Colon (tissue), 2 donors: ENCODE measurements at regions not wholly inside any gene's neighbourhood (a gene's known extent, or its start where the extent isn't known, plus 50 kb on each side); places are given as distances from the start of the nearest gene placed in this dataset.
"Not testable (repeated sequence)": the region's sequence is repeated elsewhere in the genome, so short reads cannot be mapped to it uniquely, and the experiment has no call there.

Experiments used
- FAIRE-seq: peaks from 2 replicates; lab custom pipeline; 2012; peaks lifted over from hg19 to GRCh38; lab: Jason Lieb, UNC
- donor health status: control.
- donor health status: control.

DNA sequence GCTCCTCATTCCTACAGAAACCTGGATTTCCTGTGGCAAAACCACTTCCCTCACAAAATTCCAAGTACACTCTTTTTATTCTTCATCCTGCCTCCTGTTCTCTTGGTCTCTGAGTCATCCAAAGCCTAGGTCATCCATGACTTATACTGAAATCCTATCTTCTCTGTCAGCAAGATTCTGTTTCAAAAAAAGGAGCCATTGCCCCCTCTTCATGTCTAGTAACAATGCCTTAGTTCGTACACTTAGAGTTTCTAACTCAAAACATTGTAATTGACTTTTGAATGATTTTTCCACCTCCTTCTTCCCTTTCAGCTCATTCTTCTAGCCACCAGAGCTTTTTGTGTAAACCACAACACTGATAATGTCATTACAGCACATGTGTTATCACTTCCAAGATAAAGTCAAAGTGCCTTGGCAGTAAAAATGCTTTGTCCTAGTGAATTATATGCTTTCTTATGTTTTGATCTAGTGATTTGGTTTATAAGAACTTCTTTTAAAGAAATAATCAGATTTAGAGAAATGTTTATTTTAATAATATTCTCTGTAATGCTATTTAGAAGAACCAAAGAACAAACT lies 256.5 kb upstream of the NECTIN3 start:
- FAIRE-seq, result no peak

DNA sequence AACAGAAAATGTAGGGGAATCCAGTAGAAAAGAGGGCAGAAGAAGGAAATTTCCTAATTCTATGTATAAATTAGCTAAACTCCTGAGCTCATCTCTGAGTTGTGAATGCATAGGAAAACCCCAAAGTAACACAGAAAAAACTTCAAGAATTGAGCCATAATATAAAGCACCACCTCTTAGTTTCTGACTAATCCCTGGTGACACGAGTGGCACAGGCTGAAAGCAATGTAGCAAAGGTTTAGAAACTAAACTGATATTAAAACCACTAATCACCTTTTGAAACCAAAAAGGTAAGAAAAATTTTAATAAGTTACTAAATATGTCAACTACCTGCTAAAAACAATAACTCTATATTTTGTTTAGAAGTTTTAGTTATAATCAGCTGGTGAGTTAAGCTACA lies 255.6 kb upstream of the NECTIN3 start:
- no peak for FAIRE-seq

DNA sequence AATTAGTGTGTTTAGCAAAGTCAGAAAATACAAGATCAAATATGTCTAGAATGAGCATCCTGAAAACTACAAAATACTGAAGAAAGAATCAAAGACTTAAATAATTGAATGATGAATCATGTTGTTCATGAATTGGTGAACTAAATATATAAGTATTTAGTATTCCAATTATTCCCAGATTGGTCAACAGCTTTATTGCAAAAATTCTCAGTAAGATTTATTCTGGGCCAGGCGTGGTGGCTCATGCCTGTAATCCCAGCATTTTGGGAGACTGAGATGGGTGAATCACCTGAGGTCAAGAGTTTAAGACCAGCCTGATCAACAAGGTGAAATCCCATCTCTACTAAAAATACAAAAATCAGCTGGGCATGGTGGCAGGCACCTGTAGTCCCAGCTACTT lies 250.0 kb upstream of the NECTIN3 start:
- no peak for FAIRE-seq

- FAIRE-seq, result no peak
Measured at GRCh38 chr3:110822971-110823370, 248.6 kb upstream of the NECTIN3 start.

DNA sequence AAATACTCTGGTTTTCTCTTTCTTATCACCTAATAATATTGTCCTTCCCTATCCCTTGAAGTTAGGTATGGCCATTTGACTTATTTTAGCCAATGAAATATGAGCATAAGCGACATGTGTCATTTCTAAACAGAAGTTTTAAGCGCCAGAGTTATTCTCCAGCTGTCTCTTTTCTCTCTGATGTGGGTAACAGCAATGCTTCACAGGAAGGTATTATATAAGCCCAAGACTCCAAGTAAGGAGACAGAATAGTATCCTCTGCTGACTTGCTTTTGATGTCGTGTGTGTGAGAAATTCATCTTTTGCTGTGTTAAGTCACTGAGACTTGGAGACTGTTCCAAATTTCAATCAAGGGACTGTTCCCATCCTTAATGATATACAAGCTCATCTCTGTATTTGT lies 224.6 kb upstream of the NECTIN3 start:
- FAIRE-seq, result no peak

GRCh38 chr3:110849064-110849463 lies 222.6 kb upstream of the NECTIN3 start:
- FAIRE-seq, result no peak

- no peak for FAIRE-seq
Measured at GRCh38 chr3:110851736-110852135, 219.9 kb upstream of the NECTIN3 start.

DNA sequence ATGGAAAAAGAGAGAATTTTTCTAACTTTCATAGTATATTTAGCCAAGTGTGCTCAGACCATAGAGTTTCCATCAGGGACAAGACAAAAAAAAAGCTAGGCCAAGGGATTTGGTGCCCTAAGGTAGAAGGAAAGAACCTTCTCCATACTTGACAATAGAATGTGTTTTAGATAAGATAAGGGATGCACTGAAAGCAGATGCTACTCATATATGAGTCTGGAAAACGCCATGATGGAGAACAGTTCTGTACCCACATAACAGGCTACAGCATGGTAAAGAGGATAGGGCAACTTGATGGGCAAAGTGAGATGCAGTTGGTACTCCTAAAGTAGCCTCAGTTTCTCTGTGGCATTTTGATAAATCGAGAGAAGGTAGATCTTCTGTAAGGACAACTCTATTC lies 216.4 kb upstream of the NECTIN3 start:
- FAIRE-seq, result no peak

- FAIRE-seq, result no peak
Measured at GRCh38 chr3:110856916-110857315, 214.7 kb upstream of the NECTIN3 start.

- no peak for FAIRE-seq
Measured at GRCh38 chr3:110858549-110858948, 213.1 kb upstream of the NECTIN3 start.

DNA sequence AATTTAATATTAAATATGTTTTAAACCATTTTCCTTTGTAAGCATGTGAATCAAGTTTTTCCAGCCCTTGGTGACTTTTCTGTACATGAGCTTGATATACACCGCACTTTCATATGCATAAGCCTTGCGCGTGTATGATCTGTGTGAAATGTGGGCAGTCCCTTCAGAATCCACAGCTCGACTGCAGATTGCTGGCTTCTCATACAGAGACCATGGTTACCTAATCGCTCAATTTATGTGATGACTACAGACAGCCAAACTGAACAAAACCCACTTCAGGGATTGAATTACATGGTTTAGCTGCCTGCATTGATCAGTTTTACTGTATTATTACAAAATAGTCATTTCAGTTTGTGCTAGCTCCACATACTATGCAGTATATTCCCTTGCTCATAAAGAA lies 212.3 kb upstream of the NECTIN3 start:
- FAIRE-seq, result no peak

DNA sequence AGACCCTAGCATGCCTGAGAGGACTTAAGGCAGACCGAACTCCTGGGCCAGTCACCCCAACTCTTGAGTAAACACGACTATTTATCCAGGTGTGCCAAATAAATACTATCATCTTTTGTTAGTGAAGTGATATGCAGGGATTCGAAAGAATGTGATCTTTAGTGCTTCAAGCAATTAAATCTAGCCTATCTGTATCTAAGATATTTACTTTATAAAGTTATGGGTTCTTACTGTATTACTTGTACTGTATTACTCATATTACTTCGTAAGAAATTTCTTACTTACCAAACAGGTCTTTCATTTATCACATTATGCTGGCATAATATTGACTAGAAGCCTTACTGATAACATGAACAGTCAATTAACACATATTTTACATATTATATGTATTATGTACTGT lies 211.6 kb upstream of the NECTIN3 start:
- FAIRE-seq, result no peak

DNA sequence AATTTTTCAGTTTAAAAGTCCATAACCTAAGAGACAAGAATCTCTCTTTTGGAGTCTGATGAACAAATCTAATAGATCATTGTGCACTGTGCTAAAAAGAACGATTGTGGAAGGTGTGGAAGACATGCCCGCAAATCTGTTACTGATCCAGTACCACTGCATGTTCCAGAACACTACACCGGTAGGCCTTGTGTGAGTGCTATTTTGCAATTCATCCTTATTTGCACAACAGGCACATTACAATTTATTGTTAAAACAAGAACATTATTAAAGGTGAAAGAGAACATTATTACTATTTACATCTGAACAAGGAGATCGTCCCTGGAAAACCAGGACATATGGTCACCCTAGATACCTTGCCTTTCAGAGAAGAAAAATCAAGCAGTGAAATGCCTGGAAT lies 205.7 kb upstream of the NECTIN3 start:
- FAIRE-seq, result no peak

DNA sequence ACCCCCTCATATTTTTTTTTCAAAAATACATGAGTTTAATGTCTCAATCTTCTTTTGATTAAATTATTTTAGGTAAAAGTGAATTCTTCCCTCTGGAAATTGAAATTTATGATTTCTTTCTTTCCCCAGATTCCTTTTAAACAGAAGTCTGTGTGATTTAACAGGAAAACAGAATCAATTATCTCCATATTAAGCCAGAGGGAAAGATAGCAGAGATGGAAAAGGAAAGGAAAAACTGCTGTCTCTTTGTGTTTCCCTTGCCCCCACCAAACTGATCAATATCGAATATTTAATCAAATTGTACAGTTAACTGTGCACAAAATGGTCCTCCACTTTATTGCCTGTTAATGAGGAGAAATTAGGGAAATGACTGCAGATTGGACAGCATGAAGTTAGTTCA lies 203.5 kb upstream of the NECTIN3 start:
- no peak for FAIRE-seq

DNA sequence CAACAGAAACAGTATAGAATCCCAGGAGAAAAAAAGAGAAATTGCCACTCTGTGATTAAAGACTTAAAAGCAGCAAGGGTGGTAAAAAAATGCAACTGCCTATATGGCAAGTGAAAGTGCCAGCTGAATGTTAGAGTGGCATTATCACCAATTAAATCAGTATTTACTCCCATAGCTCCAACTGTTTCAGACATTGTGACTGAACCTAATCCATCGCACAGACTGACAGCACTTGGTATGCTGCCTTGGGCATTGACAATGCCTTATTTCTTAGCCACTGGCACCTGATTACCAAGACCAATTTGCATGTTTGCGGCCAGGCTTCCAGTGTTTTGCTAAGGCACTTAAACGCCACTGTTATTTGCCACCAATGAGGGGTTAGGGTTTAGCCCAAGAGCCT lies 201.9 kb upstream of the NECTIN3 start:
- no peak for FAIRE-seq

DNA sequence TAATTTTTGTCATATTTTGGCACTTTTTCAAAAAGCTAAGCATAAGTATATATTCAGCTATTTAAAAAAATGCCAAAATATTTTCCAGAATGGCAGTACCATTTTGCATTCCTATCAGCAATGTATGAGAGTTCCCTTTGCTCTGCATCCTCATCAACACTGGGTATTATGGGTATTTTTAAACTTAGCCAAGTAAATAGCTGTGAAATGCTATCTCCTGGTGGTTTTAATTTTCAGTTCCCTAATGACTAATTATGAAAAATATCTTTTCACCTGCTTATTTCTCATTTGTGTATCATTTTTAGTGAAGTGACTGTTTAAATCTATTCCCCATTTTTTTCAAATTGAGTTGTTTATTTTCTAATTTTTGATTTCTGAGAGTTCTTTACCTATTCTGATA lies 199.7 kb upstream of the NECTIN3 start:
- FAIRE-seq, result no peak

DNA sequence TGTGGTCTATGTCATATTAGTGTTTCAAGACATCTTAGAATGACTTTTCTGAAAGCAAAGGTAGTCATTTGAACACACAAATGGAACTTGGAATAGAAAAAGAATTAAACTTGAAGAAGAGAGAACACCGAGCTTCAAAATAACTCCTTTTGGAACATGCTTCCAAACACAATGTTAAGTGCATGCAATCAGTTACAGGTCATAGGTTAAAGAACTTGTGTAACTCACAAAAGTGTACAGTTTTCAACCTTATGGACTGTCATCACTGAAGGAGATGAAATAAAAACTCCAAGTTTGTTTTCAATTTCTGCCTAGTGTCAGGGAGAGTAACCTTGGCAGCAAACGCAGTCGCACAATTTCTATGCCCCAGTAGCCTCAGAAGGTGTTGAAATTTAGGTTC lies 192.9 kb upstream of the NECTIN3 start:
- no peak for FAIRE-seq

DNA sequence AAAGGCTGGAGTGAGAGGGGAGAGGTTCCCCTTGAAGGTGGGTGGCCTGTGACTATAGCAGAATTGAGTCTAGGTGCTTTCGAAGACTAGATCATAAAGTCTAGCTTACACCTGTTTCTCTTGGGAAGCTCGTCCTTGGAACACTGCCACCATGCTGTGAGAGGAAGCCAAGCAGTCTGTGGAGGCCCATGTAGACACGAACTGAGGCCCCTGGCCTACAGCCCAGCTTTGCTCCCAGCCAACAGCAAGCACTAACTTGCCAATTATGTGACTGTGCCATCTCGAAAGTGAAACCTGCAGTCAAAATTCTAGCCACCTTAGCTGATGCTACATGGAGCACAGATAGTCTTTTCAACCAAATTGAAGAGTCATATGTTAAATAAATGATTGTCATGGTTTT lies 190.5 kb upstream of the NECTIN3 start:
- FAIRE-seq, result no peak

DNA sequence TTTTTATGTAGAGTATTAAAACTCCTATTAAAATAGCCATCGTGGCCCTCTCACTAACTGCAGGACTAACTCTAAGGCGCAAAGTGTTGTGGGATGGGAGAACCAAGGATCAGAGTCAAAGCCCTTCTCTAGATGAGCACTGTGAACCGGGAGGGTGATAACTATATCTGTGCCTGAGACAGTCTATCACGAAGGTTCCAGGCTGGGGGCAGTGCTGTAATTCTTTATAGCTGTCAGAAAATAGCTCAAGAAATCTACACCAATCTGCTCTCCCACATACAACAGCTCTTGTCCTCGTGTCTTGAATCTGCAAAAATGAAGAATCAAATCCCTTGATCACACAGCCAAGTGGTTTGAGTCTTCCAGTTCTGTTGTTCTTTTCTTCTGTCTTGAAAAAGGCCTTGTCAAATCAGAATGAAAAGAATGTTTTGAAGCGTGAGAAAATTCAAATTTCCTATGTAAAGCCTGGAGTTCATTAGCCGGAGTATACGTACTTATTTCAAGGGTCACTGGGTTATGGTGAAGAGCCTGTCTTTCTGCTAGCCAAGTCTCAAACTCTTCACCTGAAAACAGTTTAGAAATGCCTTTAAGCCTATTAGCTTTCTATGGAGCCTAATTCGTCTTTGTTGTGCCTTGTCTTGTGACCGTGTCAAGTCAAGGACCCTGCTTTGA lies 185.3 kb upstream of the NECTIN3 start:
- no peak for FAIRE-seq

DNA sequence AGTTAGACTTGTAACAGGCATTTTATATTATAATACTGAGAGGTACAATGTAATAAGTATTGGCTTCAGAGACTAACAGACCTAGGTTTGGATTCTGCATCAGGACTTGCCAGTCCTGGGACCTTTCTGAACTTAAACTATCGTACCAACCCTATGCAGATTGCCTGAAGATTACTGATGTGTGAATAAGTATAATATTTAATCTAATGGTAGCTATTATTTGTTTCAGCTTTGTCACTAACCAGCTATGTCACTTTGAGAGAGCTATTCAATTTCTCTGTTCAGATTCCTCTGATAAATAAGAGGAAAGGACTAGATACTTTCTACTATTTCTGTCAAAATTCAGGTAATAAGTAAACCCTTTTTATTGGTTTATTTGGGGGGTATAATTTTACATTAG lies 184.4 kb upstream of the NECTIN3 start:
- FAIRE-seq, result no peak

- FAIRE-seq, result not testable (repeated sequence)
Measured at GRCh38 chr3:110888625-110889375, 182.8 kb upstream of the NECTIN3 start.

DNA sequence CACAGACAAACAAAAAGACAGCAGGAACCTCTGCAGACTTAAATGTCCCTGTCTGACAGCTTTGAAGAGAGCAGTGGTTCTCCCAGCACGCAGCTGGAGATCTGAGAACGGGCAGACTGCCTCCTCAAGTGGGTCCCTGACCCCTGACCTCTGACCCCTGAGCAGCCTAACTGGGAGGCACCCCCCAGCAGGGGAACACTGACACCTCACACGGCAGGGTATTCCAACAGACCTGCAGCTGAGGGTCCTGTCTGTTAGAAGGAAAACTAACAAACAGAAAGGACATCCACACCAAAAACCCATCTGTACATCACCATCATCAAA lies 182.3 kb upstream of the NECTIN3 start:
- FAIRE-seq, result not testable (repeated sequence)

DNA sequence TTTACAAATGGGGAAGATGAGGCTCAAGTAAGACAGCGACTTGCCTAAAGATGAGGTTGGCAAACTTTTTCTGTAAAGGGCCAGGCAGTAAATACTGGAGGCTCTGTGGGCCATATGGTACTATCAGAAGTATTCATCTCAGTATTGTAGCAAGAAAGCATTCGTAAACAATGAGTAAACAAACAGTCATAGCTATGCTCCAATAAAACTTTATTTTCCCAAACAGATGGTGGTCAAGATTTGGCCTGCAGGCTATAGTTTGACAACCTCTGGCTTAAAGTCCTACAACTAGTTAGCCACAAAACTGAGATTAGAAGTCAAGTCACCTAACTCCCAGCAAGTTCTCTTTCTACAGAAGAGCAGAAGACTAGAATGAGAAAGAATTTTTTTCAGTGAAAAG lies 177.0 kb upstream of the NECTIN3 start:
- FAIRE-seq, result no peak

GRCh38 chr3:110895054-110895453 lies 176.6 kb upstream of the NECTIN3 start:
- no peak for FAIRE-seq
